ENCODE measurements at regions not wholly inside any gene's neighbourhood (a gene's known extent, or its start where the extent isn't known, plus 50 kb on each side); places are given as distances from the start of the nearest gene placed in this dataset.
"Not testable (repeated sequence)": the region's sequence is repeated elsewhere in the genome, so short reads cannot be mapped to it uniquely, and the experiment has no call there.

DNA sequence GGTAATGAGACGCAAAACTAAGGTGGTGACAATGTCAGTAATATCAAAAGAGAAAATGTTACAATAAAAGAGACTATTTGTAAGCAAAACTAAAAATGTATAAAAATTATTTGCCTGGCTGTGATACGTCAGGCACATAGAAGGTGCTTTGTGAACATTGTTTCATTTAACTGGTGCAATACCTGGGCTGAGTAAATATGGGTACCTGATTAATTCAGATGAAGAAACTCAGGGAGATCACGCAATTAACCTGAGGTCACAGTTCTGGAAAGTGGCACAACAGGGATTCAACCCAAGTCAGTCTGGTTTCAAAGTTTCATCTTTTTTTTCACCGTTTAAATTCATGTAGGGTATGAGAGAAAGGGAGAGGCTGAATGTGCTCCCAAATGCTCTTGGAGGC lies 71.0 kb upstream of the KRAS start:
- no peak overlapping the region for H3K4me3 ChIP-seq (ENCODE audit: low read length in 2 of 2)
- no peaks in the 10 kb centered on the region for H3K9me3 ChIP-seq (ENCODE audit: control insufficient read depth in 2 of 2, low read length in 2 of 2)
- H3K27ac ChIP-seq (ENCODE audit: low read depth in 2 of 2, low read length in 2 of 2), result no peak overlapping the region
- peaks cover 0 to 8% of the 10 kb centered on the region in 2 donors for H3K4me1 ChIP-seq (ENCODE audit: control insufficient read depth in 2 of 2, insufficient read depth in 2 of 2, low read length in 2 of 2)
- no peak overlapping the region for H3K9ac ChIP-seq (ENCODE audit: low read depth in 1 of 2, low read length in 2 of 2)
- H3K27me3 ChIP-seq (ENCODE audit: control insufficient read depth in 2 of 2, insufficient read depth in 2 of 2, low read length in 2 of 2), result no peaks in the 10 kb centered on the region
- H3K36me3 ChIP-seq (ENCODE audit: control insufficient read depth in 2 of 2, insufficient read depth in 2 of 2, low read length in 2 of 2), result no peaks in the 10 kb centered on the region

DNA sequence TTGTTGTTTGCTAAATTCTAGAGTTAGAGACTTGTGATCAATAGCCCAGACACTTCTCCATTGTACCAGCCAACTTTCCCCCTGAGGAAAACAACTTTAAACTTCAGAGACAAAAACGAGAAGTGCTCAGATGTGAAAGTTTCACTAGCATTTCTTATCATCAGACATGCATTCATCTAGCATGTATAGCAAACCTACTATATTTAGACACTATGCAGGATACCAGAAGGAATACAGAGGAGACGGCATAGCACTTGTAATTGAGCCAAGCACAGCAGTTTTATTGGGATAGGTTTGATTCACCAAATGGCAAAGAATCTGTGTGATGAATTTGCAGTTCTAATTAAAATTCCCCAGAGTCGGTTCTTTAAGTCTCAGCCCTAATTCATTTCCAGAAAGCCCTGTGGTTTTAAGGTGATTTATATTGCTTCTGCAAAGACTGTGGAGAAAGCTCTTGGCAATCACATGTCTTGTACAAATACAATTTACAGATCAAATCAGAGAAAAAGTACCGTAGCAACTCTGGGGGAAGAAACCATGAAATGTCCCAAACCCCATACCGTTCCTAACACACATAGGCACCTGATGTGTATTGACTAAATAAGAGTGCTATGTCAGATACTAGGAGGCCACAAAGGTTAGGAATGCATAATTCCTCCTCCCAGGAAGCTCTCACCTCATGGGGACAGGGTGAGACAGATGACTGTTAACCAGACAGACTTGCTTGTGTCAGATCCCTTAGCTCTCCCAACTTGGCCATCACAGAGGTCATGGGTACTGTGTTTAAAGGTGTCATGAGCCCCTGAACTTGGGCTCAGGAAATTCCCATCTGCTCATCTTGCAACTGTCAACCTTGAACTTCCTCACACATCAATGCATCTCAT lies 69.6 kb upstream of the KRAS start:
- Histone ChIP-seq H3K27ac (ENCODE audit: low read depth in 2 of 2, low read length in 2 of 2) (no peak overlapping the region), H3K27me3 (ENCODE audit: control insufficient read depth in 2 of 2, insufficient read depth in 2 of 2, low read length in 2 of 2) (no peaks in the 10 kb centered on the region), H3K4me3 (ENCODE audit: low read length in 2 of 2) (no peak overlapping the region), H3K9me3 (ENCODE audit: control insufficient read depth in 2 of 2, low read length in 2 of 2) (no peaks in the 10 kb centered on the region), H3K4me1 (ENCODE audit: control insufficient read depth in 2 of 2, insufficient read depth in 2 of 2, low read length in 2 of 2) (peaks cover 0 to 8% of the 10 kb centered on the region in 2 donors), H3K9ac (ENCODE audit: low read depth in 1 of 2, low read length in 2 of 2) (no peak overlapping the region), H3K36me3 (ENCODE audit: control insufficient read depth in 2 of 2, insufficient read depth in 2 of 2, low read length in 2 of 2) (no peaks in the 10 kb centered on the region)

DNA sequence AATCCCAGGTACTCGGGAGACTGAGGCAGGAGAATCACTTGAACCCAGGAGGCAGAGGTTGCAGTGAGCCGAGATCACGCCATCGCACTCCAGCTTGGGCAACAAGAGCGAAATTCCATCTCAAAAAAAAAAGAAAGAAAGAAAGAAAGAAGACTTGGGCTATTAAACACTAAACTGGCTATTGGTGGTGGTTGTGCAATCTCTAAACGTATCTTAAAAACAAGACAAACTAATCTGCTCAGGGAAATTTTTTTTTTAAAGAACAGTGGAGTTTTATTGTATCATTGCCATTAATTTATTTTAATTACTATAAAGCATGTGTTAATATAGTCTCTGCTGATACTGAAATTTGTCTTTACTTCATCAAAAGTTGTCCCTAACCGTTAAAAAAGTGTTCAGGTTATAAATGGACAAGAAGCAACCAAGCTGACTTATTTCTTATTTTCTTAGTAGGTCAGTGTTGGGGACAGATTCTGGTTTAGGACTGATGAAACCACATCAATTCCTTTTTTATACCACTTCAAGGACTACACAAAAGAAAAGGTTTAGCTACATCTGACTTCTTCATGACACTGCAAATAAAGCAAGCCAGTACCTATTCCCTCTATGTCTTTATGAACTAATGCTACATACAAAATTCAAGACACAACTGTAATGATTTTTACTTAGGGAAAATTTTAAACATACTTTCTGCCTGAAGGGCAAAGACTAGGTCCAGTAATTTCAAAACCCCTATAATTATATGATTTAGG lies 68.7 kb upstream of the KRAS start:
- no peaks in the 10 kb centered on the region for H3K27me3 ChIP-seq (ENCODE audit: control insufficient read depth in 2 of 2, insufficient read depth in 2 of 2, low read length in 2 of 2)
- no peaks in the 10 kb centered on the region for H3K36me3 ChIP-seq (ENCODE audit: control insufficient read depth in 2 of 2, insufficient read depth in 2 of 2, low read length in 2 of 2)
- H3K9me3 ChIP-seq (ENCODE audit: control insufficient read depth in 2 of 2, low read length in 2 of 2), result no peaks in the 10 kb centered on the region
- no peak overlapping the region for H3K4me3 ChIP-seq (ENCODE audit: low read length in 2 of 2)
- H3K27ac ChIP-seq (ENCODE audit: low read depth in 2 of 2, low read length in 2 of 2), result no peak overlapping the region
- H3K9ac ChIP-seq (ENCODE audit: low read depth in 1 of 2, low read length in 2 of 2), result no peak overlapping the region
- peaks cover 0 to 8% of the 10 kb centered on the region in 2 donors for H3K4me1 ChIP-seq (ENCODE audit: control insufficient read depth in 2 of 2, insufficient read depth in 2 of 2, low read length in 2 of 2)

DNA sequence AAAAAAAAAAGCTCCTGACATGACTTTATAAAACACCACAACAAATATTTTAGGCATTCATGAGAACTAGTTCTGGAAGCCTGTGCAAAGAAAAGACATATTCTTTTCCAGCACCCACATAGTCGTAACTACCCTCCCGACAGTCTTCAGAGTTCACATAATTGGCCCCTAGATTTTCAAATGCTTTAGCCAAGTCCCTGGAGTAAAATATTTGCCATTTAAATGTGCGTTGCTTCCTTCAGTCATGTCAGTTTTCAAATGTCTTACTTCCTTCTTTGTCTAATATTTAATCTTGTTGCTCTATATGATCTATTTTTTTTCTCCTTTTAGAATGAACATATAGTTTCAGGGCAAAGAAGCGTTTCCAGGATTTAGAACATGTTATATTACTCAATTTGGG lies 66.8 kb upstream of the KRAS start:
- Histone ChIP-seq H3K27ac (ENCODE audit: low read depth in 2 of 2, low read length in 2 of 2) (no peak overlapping the region), H3K9me3 (ENCODE audit: control insufficient read depth in 2 of 2, low read length in 2 of 2) (no peaks in the 10 kb centered on the region), H3K36me3 (ENCODE audit: control insufficient read depth in 2 of 2, insufficient read depth in 2 of 2, low read length in 2 of 2) (no peaks in the 10 kb centered on the region), H3K4me3 (ENCODE audit: low read length in 2 of 2) (no peak overlapping the region), H3K9ac (ENCODE audit: low read depth in 1 of 2, low read length in 2 of 2) (no peak overlapping the region), H3K27me3 (ENCODE audit: control insufficient read depth in 2 of 2, insufficient read depth in 2 of 2, low read length in 2 of 2) (no peaks in the 10 kb centered on the region), H3K4me1 (ENCODE audit: control insufficient read depth in 2 of 2, insufficient read depth in 2 of 2, low read length in 2 of 2) (peaks cover 0 to 4% of the 10 kb centered on the region in 2 donors)

DNA sequence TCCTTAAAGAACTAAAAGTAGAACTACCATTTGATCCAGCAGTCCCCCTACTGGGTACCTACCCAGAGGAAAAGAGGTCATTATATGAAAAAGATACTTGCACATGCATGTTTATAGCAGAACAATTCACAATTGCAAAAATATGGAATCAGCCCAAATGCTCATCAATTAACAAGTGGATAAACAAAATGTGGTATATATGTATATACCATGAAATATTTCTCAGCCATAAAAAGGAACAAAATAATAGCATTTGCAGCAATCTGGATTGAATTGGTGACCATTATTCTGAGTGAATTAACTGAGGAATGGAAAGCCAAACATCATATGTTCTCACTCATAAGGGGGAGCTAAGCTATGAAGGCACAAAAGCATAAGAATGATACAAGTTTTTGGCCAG lies 64.7 kb upstream of the KRAS start:
- Histone ChIP-seq H3K36me3 (ENCODE audit: control insufficient read depth in 2 of 2, insufficient read depth in 2 of 2, low read length in 2 of 2) (no peaks in the 10 kb centered on the region), H3K9me3 (ENCODE audit: control insufficient read depth in 2 of 2, low read length in 2 of 2) (no peaks in the 10 kb centered on the region), H3K4me1 (ENCODE audit: control insufficient read depth in 2 of 2, insufficient read depth in 2 of 2, low read length in 2 of 2) (peaks cover 0 to 2% of the 10 kb centered on the region in 2 donors), H3K27me3 (ENCODE audit: control insufficient read depth in 2 of 2, insufficient read depth in 2 of 2, low read length in 2 of 2) (no peaks in the 10 kb centered on the region), H3K9ac (ENCODE audit: low read depth in 1 of 2, low read length in 2 of 2) (no peak overlapping the region), H3K4me3 (ENCODE audit: low read length in 2 of 2) (no peak overlapping the region), H3K27ac (ENCODE audit: low read depth in 2 of 2, low read length in 2 of 2) (no peak overlapping the region)

DNA sequence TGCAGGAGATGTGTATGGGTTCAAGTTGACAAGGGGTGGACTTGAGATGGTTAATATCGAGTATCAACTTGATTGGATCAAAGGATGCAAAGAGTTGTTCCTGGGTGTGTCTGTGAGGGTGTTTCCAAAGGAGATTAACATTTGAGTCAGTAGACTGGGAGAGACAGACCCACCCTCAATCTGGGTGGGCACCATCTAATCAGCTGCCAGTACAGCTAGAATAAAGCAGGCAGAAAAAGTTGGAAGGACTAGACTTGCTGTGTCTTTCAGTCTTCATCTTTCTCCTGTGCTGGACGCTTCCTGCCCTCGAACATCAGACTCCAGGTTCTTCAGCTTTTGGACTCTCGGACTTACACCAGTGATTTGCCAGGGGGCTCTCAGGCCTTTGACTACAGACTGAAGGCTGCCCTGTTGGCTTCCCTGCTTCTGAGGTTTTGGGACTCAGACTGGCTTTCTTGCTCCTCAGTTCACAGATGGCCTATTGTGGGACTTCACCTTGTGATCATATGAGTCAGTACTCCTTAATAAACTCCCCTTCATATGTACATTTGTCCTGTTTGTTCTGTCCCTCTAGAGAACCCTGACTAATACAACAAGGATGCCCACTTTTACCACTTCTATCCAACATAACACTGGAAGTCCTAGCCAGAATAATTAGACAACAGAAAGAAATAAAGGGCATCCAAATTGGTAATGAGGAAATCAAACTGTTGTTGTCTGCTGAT lies 62.7 kb upstream of the KRAS start:
- H3K9ac ChIP-seq (ENCODE audit: low read depth in 1 of 2, low read length in 2 of 2); H3K4me1 ChIP-seq (ENCODE audit: control insufficient read depth in 2 of 2, insufficient read depth in 2 of 2, low read length in 2 of 2); H3K36me3 ChIP-seq (ENCODE audit: control insufficient read depth in 2 of 2, insufficient read depth in 2 of 2, low read length in 2 of 2); H3K27ac ChIP-seq (ENCODE audit: low read depth in 2 of 2, low read length in 2 of 2); H3K4me3 ChIP-seq (ENCODE audit: low read length in 2 of 2); H3K9me3 ChIP-seq (ENCODE audit: control insufficient read depth in 2 of 2, low read length in 2 of 2); H3K27me3 ChIP-seq (ENCODE audit: control insufficient read depth in 2 of 2, insufficient read depth in 2 of 2, low read length in 2 of 2): not testable (repeated sequence)

DNA sequence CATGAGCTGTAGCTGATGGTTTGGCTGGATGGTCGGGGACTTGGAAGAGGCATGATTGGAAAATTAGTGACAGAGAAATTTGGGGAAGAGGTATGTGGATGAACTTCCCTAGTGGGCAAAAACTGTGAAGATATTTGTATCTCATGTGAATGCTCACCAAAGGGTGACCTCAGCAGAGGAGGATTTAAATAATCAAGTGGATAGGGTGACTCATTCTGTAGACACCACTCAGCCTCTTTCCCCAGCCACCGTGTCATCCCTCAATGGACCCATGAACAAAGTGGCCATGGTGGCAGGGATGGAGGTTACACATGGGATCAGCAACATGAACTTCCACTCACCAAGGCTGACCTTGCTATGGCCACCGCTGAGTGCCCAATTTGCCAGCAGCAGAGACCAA lies 60.8 kb upstream of the KRAS start:
- Histone ChIP-seq H3K4me3 (ENCODE audit: low read length in 2 of 2) (no peak overlapping the region), H3K27me3 (ENCODE audit: control insufficient read depth in 2 of 2, insufficient read depth in 2 of 2, low read length in 2 of 2) (no peaks in the 10 kb centered on the region), H3K9me3 (ENCODE audit: control insufficient read depth in 2 of 2, low read length in 2 of 2) (no peaks in the 10 kb centered on the region), H3K9ac (ENCODE audit: low read depth in 1 of 2, low read length in 2 of 2) (no peak overlapping the region), H3K4me1 (ENCODE audit: control insufficient read depth in 2 of 2, insufficient read depth in 2 of 2, low read length in 2 of 2) (no peaks in the 10 kb centered on the region), H3K36me3 (ENCODE audit: control insufficient read depth in 2 of 2, insufficient read depth in 2 of 2, low read length in 2 of 2) (no peaks in the 10 kb centered on the region), H3K27ac (ENCODE audit: low read depth in 2 of 2, low read length in 2 of 2) (no peak overlapping the region)

DNA sequence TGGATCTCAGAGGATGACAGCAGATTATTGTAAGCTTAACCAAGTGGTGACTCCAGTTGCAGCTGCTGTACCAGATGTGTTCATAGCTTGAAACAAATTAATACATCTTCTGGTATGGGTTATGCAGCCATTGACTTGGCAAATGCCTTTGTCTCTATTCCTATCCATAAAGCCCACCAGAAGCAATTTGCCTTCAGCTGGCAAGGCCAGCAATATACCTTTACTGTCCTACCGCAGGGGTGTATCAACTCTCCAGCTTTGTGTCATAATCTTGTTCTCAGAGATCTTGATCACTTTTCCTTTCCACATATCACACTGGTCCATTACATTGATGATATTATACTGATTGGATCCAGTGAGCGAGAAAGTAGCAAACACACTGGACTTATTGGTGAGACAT lies 59.3 kb upstream of the KRAS start:
- not testable (repeated sequence) for H3K9ac ChIP-seq (ENCODE audit: low read depth in 1 of 2, low read length in 2 of 2); H3K9me3 ChIP-seq (ENCODE audit: control insufficient read depth in 2 of 2, low read length in 2 of 2); H3K27ac ChIP-seq (ENCODE audit: low read depth in 2 of 2, low read length in 2 of 2); H3K27me3 ChIP-seq (ENCODE audit: control insufficient read depth in 2 of 2, insufficient read depth in 2 of 2, low read length in 2 of 2); H3K36me3 ChIP-seq (ENCODE audit: control insufficient read depth in 2 of 2, insufficient read depth in 2 of 2, low read length in 2 of 2); H3K4me3 ChIP-seq (ENCODE audit: low read length in 2 of 2); H3K4me1 ChIP-seq (ENCODE audit: control insufficient read depth in 2 of 2, insufficient read depth in 2 of 2, low read length in 2 of 2)

DNA sequence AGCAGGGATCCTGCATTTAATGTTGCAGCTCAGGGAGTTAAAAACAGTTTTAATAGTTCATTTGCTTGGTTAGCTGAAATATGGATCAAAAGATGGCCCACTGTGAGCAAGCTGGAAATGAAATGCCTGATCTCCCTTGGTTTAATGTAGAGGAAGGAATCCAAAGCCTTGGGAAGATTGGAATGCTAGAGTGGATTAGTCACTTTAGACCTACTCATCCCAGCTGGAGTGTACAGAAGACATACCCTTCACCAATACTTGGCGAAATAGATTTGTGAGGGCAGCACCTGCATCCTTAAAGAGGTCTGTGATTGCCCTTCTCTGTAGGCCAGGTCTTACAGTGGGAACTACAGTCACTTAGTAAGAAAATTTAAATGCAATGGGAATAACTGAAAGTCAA lies 58.0 kb upstream of the KRAS start:
- H3K27ac ChIP-seq (ENCODE audit: low read depth in 2 of 2, low read length in 2 of 2), result no peak overlapping the region
- H3K36me3 ChIP-seq (ENCODE audit: control insufficient read depth in 2 of 2, insufficient read depth in 2 of 2, low read length in 2 of 2), result no peaks in the 10 kb centered on the region
- no peaks in the 10 kb centered on the region for H3K9me3 ChIP-seq (ENCODE audit: control insufficient read depth in 2 of 2, low read length in 2 of 2)
- no peak overlapping the region for H3K9ac ChIP-seq (ENCODE audit: low read depth in 1 of 2, low read length in 2 of 2)
- no peaks in the 10 kb centered on the region for H3K27me3 ChIP-seq (ENCODE audit: control insufficient read depth in 2 of 2, insufficient read depth in 2 of 2, low read length in 2 of 2)
- no peaks in the 10 kb centered on the region for H3K4me1 ChIP-seq (ENCODE audit: control insufficient read depth in 2 of 2, insufficient read depth in 2 of 2, low read length in 2 of 2)
- H3K4me3 ChIP-seq (ENCODE audit: low read length in 2 of 2), result no peak overlapping the region

DNA sequence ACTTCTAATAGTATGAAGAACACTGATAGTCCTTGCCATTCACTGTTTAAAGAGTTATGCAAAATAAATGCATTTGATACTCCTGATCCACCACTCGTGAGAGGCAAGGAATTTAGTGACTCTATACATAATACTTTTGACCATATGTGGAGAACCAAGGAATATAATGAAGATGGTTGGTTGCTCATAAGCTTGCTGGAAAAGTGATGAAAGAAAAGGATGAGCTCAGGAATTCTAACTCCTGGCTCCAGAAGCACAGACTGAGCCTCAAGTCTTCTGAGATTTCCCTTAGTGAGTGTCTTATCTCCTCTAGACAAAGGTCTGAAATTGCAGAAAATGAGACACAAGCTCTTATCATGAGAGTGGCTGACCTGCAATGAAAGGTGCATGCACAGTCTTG lies 57.1 kb upstream of the KRAS start:
- Histone ChIP-seq H3K27me3 (ENCODE audit: control insufficient read depth in 2 of 2, insufficient read depth in 2 of 2, low read length in 2 of 2) (no peaks in the 10 kb centered on the region), H3K27ac (ENCODE audit: low read depth in 2 of 2, low read length in 2 of 2) (no peak overlapping the region), H3K36me3 (ENCODE audit: control insufficient read depth in 2 of 2, insufficient read depth in 2 of 2, low read length in 2 of 2) (no peaks in the 10 kb centered on the region), H3K4me1 (ENCODE audit: control insufficient read depth in 2 of 2, insufficient read depth in 2 of 2, low read length in 2 of 2) (no peaks in the 10 kb centered on the region), H3K9ac (ENCODE audit: low read depth in 1 of 2, low read length in 2 of 2) (no peak overlapping the region), H3K9me3 (ENCODE audit: control insufficient read depth in 2 of 2, low read length in 2 of 2) (no peaks in the 10 kb centered on the region), H3K4me3 (ENCODE audit: low read length in 2 of 2) (no peak overlapping the region)

All from mucosa of rectum (tissue), 2 donors.